Liver (tissue), 8 donors: ENCODE measurements at regions not wholly inside any gene's neighbourhood (a gene's known extent, or its start where the extent isn't known, plus 50 kb on each side); places are given as distances from the start of the nearest gene placed in this dataset.

ENCODE experiments used
- DNase-seq: peaks from one replicate; pipeline ENCODE4 v3.0.0-alpha.2; 2017; ENCODE audit warnings: low spot score
- H3K27ac ChIP-seq, 2 donors: one replicate each; pipeline ENCODE4 v1.7.0; 2013; ENCODE audit warnings: inconsistent platforms in 2 of 2, low read length in 2 of 2, control low read depth in 1 of 2, low read depth in 1 of 2, mild to moderate bottlenecking in 1 of 2
- H3K27me3 ChIP-seq, 4 donors: one replicate each; pipeline versions ENCODE4 v1.6.1 to v1.7.0; 2013; ENCODE audit warnings: low read length in 3 of 4, inconsistent platforms in 1 of 4, mild to moderate bottlenecking in 1 of 4, moderate library complexity in 1 of 4; ENCODE audit not compliant: control insufficient read depth in 4 of 4, insufficient read depth in 4 of 4
- H3K36me3 ChIP-seq, 4 donors: one replicate each; pipeline versions ENCODE4 v1.6.1 to v1.7.0; 2013; ENCODE audit warnings: low read length in 3 of 4, mild to moderate bottlenecking in 3 of 4, low read depth in 1 of 4, moderate library complexity in 1 of 4; ENCODE audit not compliant: control insufficient read depth in 4 of 4, insufficient read depth in 3 of 4
- H3K4me1 ChIP-seq, 4 donors: one replicate each; pipeline versions ENCODE4 v1.6.1 to v1.7.0; 2013; ENCODE audit warnings: low read length in 3 of 4, mild to moderate bottlenecking in 3 of 4, moderate library complexity in 1 of 4; ENCODE audit not compliant: control insufficient read depth in 4 of 4, insufficient read depth in 4 of 4
- H3K4me3 ChIP-seq, 3 donors: one replicate each; pipeline versions ENCODE4 v1.6.1 to v1.7.0; 2013; ENCODE audit warnings: low read length in 3 of 3, control low read depth in 1 of 3, low read depth in 1 of 3, mild to moderate bottlenecking in 1 of 3
- H3K9ac ChIP-seq, 2 donors: one replicate each; pipeline ENCODE4 v1.7.0; 2013; ENCODE audit warnings: low read length in 2 of 2, mild to moderate bottlenecking in 2 of 2, moderate library complexity in 2 of 2, control low read depth in 1 of 2, low read depth in 1 of 2
- H3K9me3 ChIP-seq, 4 donors: one replicate each; pipeline versions ENCODE4 v1.6.1 to v1.7.0; 2013; ENCODE audit warnings: low read length in 3 of 4; ENCODE audit not compliant: control insufficient read depth in 4 of 4
- EGR1 ChIP-seq, 2 donors: IDR thresholded peaks; 2 replicates each; pipeline ENCODE4 v1.6.1; 2016 to 2018; ENCODE audit warnings: antibody characterized with exemption in 2 of 2, low read depth in 2 of 2
- FOXA1 ChIP-seq: IDR thresholded peaks from 2 replicates; pipeline ENCODE4 v1.6.1; 2016; ENCODE audit warnings: antibody characterized with exemption
- FOXA2 ChIP-seq: IDR thresholded peaks from 2 replicates; pipeline ENCODE4 v1.6.1; 2016; ENCODE audit warnings: antibody characterized with exemption
- GABPA ChIP-seq, 2 donors: IDR thresholded peaks in 1 of 2; conservative IDR thresholded peaks in 1 of 2; 2 replicates each; pipeline ENCODE4 v1.6.1; 2016; ENCODE audit warnings: antibody characterized with exemption in 2 of 2, mild to moderate bottlenecking in 1 of 2, moderate library complexity in 1 of 2
- HNF4A ChIP-seq, 2 donors: conservative IDR thresholded peaks; 2 replicates each; pipeline ENCODE4 v1.6.1; 2016; ENCODE audit warnings: antibody characterized with exemption in 2 of 2, mild to moderate bottlenecking in 2 of 2
- HNF4G ChIP-seq: IDR thresholded peaks from 2 replicates; pipeline ENCODE4 v1.6.1; 2016; ENCODE audit warnings: antibody characterized with exemption
- JUND ChIP-seq, 2 donors: IDR thresholded peaks; 2 replicates each; pipeline ENCODE4 v1.6.1; 2016; ENCODE audit warnings: antibody characterized with exemption in 2 of 2
- NR2F2 ChIP-seq: IDR thresholded peaks from 2 replicates; pipeline ENCODE4 v1.6.1; 2016; ENCODE audit warnings: antibody characterized with exemption
- RAD21 ChIP-seq, 2 donors: IDR thresholded peaks; 2 replicates each; pipeline ENCODE4 v1.6.1; 2016; ENCODE audit warnings: antibody characterized with exemption in 2 of 2, mild to moderate bottlenecking in 2 of 2
- RXRA ChIP-seq, 2 donors: IDR thresholded peaks; 2 replicates each; pipeline ENCODE4 v1.6.1; 2017 to 2018; ENCODE audit warnings: antibody characterized with exemption in 2 of 2, mild to moderate bottlenecking in 1 of 2
- SP1 ChIP-seq: IDR thresholded peaks from 2 replicates; pipeline ENCODE4 v1.6.1; 2018; ENCODE audit warnings: antibody characterized with exemption, mild to moderate bottlenecking
- TAF1 ChIP-seq: conservative IDR thresholded peaks from 2 replicates; pipeline ENCODE4 v1.6.1; 2016; ENCODE audit warnings: antibody characterized with exemption, mild to moderate bottlenecking
- YY1 ChIP-seq: IDR thresholded peaks from 2 replicates; pipeline ENCODE4 v1.6.1; 2016; ENCODE audit warnings: antibody characterized with exemption, mild to moderate bottlenecking
- WGBS: extraction: QIAGEN DNeasy Blood & Tissue Kit; methylation state at CpG from one replicate; pipeline ENCODE4 v1.1.7; 2013; 5-methylcytosine and 5-hydroxymethylcytosine counted together
- TF ChIP-seq, protein P1 (sequence below): IDR thresholded peaks from 2 replicates; pipeline ENCODE4 v1.6.1; 2016; ENCODE audit warnings: antibody characterized with exemption, mild to moderate bottlenecking
- TF ChIP-seq, protein P2 (sequence below): IDR thresholded peaks from 2 replicates; pipeline ENCODE4 v1.6.1; 2016; ENCODE audit warnings: antibody characterized with exemption
- TF ChIP-seq, protein P3 (sequence below): IDR thresholded peaks from 2 replicates; pipeline ENCODE4 v1.6.1; 2016; ENCODE audit warnings: antibody characterized with exemption
- TF ChIP-seq, protein P4 (sequence below): fragments of 150-350 bp; IDR thresholded peaks from 2 replicates; pipeline ENCODE4 v1.5.1; 2017; ENCODE audit warnings: improper control_type of control experiment, low read depth, low read length; ENCODE audit not compliant: missing input control
- TF ChIP-seq, protein P5 (sequence below): IDR thresholded peaks from 2 replicates; pipeline ENCODE4 v1.6.1; 2016; ENCODE audit warnings: antibody characterized with exemption
- donor health status: healthy.
- donor health status: healthy.
- donor health status: healthy.
- donor health status: healthy.
- donor health status: healthy.

DNA sequence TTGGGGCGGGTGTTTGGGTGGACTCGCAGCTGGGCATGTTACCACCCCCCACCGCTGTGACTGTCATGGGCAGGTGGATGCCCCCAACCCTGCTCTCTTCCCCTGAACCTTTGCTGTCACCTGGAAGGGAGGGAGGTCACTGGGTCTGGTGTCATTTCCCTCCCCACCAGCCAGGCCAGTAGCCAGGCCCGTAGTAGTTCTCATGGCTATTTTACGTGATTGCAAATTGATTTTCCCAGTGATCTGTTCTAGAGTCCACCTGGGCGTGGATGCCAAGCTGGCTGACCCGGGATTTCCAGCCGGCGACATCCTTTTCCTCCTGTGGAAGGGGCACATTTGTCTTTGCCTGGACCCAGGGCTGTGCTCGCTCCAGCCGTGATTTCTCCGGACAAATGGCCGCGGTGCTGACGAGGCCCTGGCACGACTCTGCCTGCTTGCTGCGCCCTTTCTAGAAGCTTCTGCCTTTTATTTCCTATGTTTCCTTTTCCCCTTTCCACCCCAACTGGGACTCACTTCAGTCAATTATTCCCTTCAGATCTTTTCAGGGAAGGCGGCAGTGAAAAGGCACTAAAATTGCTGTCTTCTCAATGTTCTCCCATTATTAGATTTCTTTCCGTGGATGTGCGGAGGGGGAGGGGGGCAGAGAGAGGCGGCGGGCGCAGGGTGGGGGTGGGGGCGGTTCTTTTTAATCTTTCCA, 226.9 kb upstream of the CIBAR2 start:
- Histone ChIP-seq H3K4me1 (peaks cover 7 to 30% (median 18%) of the 10 kb centered on the region in 4 donors), H3K9me3 (no peaks in the 10 kb centered on the region), H3K36me3 (no peaks in the 10 kb centered on the region), H3K27ac (peak overlapping the region; percentile 25 to 56), H3K27me3 (no peaks in the 10 kb centered on the region), H3K4me3 (no peak overlapping the region), H3K9ac (no peak overlapping the region)
- TF ChIP-seq, protein P1, sequence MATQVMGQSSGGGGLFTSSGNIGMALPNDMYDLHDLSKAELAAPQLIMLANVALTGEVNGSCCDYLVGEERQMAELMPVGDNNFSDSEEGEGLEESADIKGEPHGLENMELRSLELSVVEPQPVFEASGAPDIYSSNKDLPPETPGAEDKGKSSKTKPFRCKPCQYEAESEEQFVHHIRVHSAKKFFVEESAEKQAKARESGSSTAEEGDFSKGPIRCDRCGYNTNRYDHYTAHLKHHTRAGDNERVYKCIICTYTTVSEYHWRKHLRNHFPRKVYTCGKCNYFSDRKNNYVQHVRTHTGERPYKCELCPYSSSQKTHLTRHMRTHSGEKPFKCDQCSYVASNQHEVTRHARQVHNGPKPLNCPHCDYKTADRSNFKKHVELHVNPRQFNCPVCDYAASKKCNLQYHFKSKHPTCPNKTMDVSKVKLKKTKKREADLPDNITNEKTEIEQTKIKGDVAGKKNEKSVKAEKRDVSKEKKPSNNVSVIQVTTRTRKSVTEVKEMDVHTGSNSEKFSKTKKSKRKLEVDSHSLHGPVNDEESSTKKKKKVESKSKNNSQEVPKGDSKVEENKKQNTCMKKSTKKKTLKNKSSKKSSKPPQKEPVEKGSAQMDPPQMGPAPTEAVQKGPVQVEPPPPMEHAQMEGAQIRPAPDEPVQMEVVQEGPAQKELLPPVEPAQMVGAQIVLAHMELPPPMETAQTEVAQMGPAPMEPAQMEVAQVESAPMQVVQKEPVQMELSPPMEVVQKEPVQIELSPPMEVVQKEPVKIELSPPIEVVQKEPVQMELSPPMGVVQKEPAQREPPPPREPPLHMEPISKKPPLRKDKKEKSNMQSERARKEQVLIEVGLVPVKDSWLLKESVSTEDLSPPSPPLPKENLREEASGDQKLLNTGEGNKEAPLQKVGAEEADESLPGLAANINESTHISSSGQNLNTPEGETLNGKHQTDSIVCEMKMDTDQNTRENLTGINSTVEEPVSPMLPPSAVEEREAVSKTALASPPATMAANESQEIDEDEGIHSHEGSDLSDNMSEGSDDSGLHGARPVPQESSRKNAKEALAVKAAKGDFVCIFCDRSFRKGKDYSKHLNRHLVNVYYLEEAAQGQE: peak; percentile 55
- TF ChIP-seq FOXA1: peak; percentile 32
- TF ChIP-seq JUND (IDR thresholded peaks at IDR 0.05): peak in 1 of 2 donors; percentile 70
- no peak for TF ChIP-seq GABPA (IDR thresholded peaks at IDR 0.05 in 1 of 2, conservative IDR thresholded peaks at IDR 0.05 in 1 of 2)
- peak in 1 of 2 donors; percentile 36 for TF ChIP-seq RAD21 (IDR thresholded peaks at IDR 0.05)
- peak; percentile 40 for TF ChIP-seq HNF4G
- TF ChIP-seq, protein P2, sequence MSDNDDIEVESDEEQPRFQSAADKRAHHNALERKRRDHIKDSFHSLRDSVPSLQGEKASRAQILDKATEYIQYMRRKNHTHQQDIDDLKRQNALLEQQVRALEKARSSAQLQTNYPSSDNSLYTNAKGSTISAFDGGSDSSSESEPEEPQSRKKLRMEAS: no peak
- peak in 1 of 2 donors; percentile 51 for TF ChIP-seq EGR1 (IDR thresholded peaks at IDR 0.05; ENCODE audit: low read depth in 2 of 2)
- TF ChIP-seq, protein P3, sequence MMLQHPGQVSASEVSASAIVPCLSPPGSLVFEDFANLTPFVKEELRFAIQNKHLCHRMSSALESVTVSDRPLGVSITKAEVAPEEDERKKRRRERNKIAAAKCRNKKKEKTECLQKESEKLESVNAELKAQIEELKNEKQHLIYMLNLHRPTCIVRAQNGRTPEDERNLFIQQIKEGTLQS: no peak
- TF ChIP-seq YY1: no peak
- TF ChIP-seq, protein P4, sequence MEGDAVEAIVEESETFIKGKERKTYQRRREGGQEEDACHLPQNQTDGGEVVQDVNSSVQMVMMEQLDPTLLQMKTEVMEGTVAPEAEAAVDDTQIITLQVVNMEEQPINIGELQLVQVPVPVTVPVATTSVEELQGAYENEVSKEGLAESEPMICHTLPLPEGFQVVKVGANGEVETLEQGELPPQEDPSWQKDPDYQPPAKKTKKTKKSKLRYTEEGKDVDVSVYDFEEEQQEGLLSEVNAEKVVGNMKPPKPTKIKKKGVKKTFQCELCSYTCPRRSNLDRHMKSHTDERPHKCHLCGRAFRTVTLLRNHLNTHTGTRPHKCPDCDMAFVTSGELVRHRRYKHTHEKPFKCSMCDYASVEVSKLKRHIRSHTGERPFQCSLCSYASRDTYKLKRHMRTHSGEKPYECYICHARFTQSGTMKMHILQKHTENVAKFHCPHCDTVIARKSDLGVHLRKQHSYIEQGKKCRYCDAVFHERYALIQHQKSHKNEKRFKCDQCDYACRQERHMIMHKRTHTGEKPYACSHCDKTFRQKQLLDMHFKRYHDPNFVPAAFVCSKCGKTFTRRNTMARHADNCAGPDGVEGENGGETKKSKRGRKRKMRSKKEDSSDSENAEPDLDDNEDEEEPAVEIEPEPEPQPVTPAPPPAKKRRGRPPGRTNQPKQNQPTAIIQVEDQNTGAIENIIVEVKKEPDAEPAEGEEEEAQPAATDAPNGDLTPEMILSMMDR: no peak
- TF ChIP-seq, protein P5, sequence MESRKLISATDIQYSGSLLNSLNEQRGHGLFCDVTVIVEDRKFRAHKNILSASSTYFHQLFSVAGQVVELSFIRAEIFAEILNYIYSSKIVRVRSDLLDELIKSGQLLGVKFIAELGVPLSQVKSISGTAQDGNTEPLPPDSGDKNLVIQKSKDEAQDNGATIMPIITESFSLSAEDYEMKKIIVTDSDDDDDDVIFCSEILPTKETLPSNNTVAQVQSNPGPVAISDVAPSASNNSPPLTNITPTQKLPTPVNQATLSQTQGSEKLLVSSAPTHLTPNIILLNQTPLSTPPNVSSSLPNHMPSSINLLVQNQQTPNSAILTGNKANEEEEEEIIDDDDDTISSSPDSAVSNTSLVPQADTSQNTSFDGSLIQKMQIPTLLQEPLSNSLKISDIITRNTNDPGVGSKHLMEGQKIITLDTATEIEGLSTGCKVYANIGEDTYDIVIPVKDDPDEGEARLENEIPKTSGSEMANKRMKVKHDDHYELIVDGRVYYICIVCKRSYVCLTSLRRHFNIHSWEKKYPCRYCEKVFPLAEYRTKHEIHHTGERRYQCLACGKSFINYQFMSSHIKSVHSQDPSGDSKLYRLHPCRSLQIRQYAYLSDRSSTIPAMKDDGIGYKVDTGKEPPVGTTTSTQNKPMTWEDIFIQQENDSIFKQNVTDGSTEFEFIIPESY: no peak
- TF ChIP-seq FOXA2: no peak
- peak; percentile 82 to 83 for TF ChIP-seq HNF4A (conservative IDR thresholded peaks at IDR 0.05)
- no peak for TF ChIP-seq TAF1
- TF ChIP-seq SP1: peak; percentile 85
- TF ChIP-seq NR2F2: no peak
- TF ChIP-seq RXRA (IDR thresholded peaks at IDR 0.05): peak; percentile 97 to 98
- DNase-seq: no peak
- 58% methylated on average over 24 of the region's 24 CpGs for WGBS
